H9 (cell line): ENCODE measurements at regions not wholly inside any gene's neighbourhood (a gene's known extent, or its start where the extent isn't known, plus 50 kb on each side); places are given as distances from the start of the nearest gene placed in this dataset.
A peak's percentile ranks its signal among the peaks of the same experiment; 100 is the strongest.

Experiments used
- DNase-seq: peaks from one replicate; pipeline ENCODE4 v3.0.0-alpha.2; 2017
- H2AFZ ChIP-seq: one replicate; pipeline ENCODE4 v1.6.1; 2013; ENCODE audit warnings: mild to moderate bottlenecking, low read length, control low read depth, moderate library complexity
- H2AK5ac ChIP-seq: 2 replicates; pipeline ENCODE4 v1.6.1; 2013; ENCODE audit warnings: low read length, control low read depth, mixed read lengths; ENCODE audit not compliant: insufficient read length
- H2BK120ac ChIP-seq: one replicate; pipeline ENCODE4 v1.6.1; 2013; ENCODE audit warnings: low read depth, mild to moderate bottlenecking, low read length, control low read depth, inconsistent platforms; ENCODE audit not compliant: poor library complexity, severe bottlenecking
- H2BK12ac ChIP-seq: 2 replicates; pipeline ENCODE4 v1.6.1; 2013; ENCODE audit warnings: low read length, control low read depth, mixed read lengths, low read depth; ENCODE audit not compliant: insufficient read length
- H2BK15ac ChIP-seq: 2 replicates; pipeline ENCODE4 v1.6.1; 2013; ENCODE audit warnings: low read depth, low read length, control low read depth
- H2BK20ac ChIP-seq: one replicate; pipeline ENCODE4 v1.6.1; 2013; ENCODE audit warnings: low read depth, mild to moderate bottlenecking, low read length, control low read depth, inconsistent platforms; ENCODE audit not compliant: poor library complexity, severe bottlenecking
- H2BK5ac ChIP-seq: 2 replicates; pipeline ENCODE4 v1.6.1; 2013; ENCODE audit warnings: low read length, control low read depth, mixed read lengths; ENCODE audit not compliant: insufficient read length
- H3K14ac ChIP-seq: 2 replicates; pipeline ENCODE4 v1.6.1; 2013; ENCODE audit warnings: low read length, control low read depth; ENCODE audit not compliant: insufficient read depth
- H3K18ac ChIP-seq: 2 replicates; pipeline ENCODE4 v1.6.1; 2013; ENCODE audit warnings: low read depth, mild to moderate bottlenecking, mixed read lengths, low read length, control low read depth; ENCODE audit not compliant: insufficient read length
- H3K23ac ChIP-seq: 2 replicates; pipeline ENCODE4 v1.6.1; 2013; ENCODE audit warnings: low read length, control low read depth, mixed read lengths, low read depth; ENCODE audit not compliant: insufficient read length
- H3K23me2 ChIP-seq: 2 replicates; pipeline ENCODE4 v1.6.1; 2013; ENCODE audit warnings: low read depth, mild to moderate bottlenecking, mixed read lengths, low read length, control low read depth; ENCODE audit not compliant: insufficient read length, poor library complexity, severe bottlenecking
- H3K27ac ChIP-seq: 2 replicates; pipeline ENCODE4 v1.5.1; 2013; ENCODE audit warnings: low read length, control low read depth, mixed read lengths, low read depth; ENCODE audit not compliant: insufficient read length
- H3K27me3 ChIP-seq: 2 replicates; pipeline ENCODE4 v1.6.1; 2013; ENCODE audit warnings: low read length, control low read depth, inconsistent platforms; ENCODE audit not compliant: insufficient read depth
- H3K4ac ChIP-seq: 2 replicates; pipeline ENCODE4 v1.6.1; 2013; ENCODE audit warnings: low read depth, mild to moderate bottlenecking, control low read depth, inconsistent platforms, low read length, moderate library complexity
- H3K4me1 ChIP-seq: 2 replicates; pipeline ENCODE4 v1.6.1; 2013; ENCODE audit warnings: low read length, control low read depth, inconsistent platforms; ENCODE audit not compliant: insufficient read depth
- H3K4me2 ChIP-seq: 2 replicates; pipeline ENCODE4 v1.6.1; 2013; ENCODE audit warnings: low read length, control low read depth, mixed read lengths; ENCODE audit not compliant: insufficient read length, insufficient read depth
- H3K56ac ChIP-seq: 2 replicates; pipeline ENCODE4 v1.6.1; 2013; ENCODE audit warnings: low read depth, mild to moderate bottlenecking, mixed read lengths, low read length, control low read depth; ENCODE audit not compliant: insufficient read length
- H3K79me1 ChIP-seq: 2 replicates; pipeline ENCODE4 v1.6.1; 2013; ENCODE audit warnings: low read depth, mild to moderate bottlenecking, moderate library complexity, low read length, control low read depth, inconsistent platforms; ENCODE audit not compliant: insufficient read depth, poor library complexity, severe bottlenecking
- H3K79me2 ChIP-seq: 2 replicates; pipeline ENCODE4 v1.6.1; 2013; ENCODE audit warnings: low read length, control low read depth, inconsistent platforms; ENCODE audit not compliant: insufficient read depth
- H3K9ac ChIP-seq: 2 replicates; pipeline ENCODE4 v1.6.1; 2013; ENCODE audit warnings: low read length, control low read depth, mixed read lengths; ENCODE audit not compliant: insufficient read length; ENCODE audit errors: extremely low read depth
- H3K9me3 ChIP-seq: one replicate; pipeline ENCODE4 v1.6.1; 2013; ENCODE audit warnings: low read depth, low read length, inconsistent platforms; ENCODE audit not compliant: control insufficient read depth
- H3T11ph ChIP-seq: one replicate; pipeline ENCODE4 v1.6.1; 2013; ENCODE audit warnings: mild to moderate bottlenecking, low read length, control low read depth, inconsistent platforms
- H4K20me1 ChIP-seq: one replicate; pipeline ENCODE4 v1.6.1; 2013; ENCODE audit not compliant: control insufficient read depth, insufficient read length, insufficient read depth
- H4K5ac ChIP-seq: 2 replicates; pipeline ENCODE4 v1.6.1; 2013; ENCODE audit warnings: low read depth, mild to moderate bottlenecking, mixed read lengths, low read length, control low read depth; ENCODE audit not compliant: insufficient read length
- H4K8ac ChIP-seq: replicated peaks from 2 replicates; pipeline ENCODE4 v1.6.1; 2013; ENCODE audit warnings: low read length, control low read depth, mixed read lengths, low read depth; ENCODE audit not compliant: insufficient read length
- H4K91ac ChIP-seq: 2 replicates; pipeline ENCODE4 v1.6.1; 2013; ENCODE audit warnings: low read depth, mild to moderate bottlenecking, moderate library complexity, mixed read lengths, low read length, control low read depth; ENCODE audit not compliant: insufficient read length
- H3K27ac Mint-ChIP-seq, 3 experiments: 2 replicates in 2 of 3; 3 replicates in 1 of 3; pipeline ENCODE4 v1.8.0; 2020 to 2021; ENCODE audit warnings: mixed read lengths in 3 of 3, mild to moderate bottlenecking in 1 of 3, moderate library complexity in 1 of 3
- H3K27me3 Mint-ChIP-seq: 2 replicates; pipeline ENCODE4 v1.8.0; 2021; ENCODE audit warnings: low read depth, mild to moderate bottlenecking, moderate library complexity, mixed read lengths
- H3K36me3 Mint-ChIP-seq, 3 experiments: 2 replicates in 2 of 3; 3 replicates in 1 of 3; pipeline ENCODE4 v1.8.0; 2020 to 2021; ENCODE audit warnings: low read depth in 3 of 3, mixed read lengths in 3 of 3; ENCODE audit not compliant: insufficient read depth in 1 of 3
- H3K4me1 Mint-ChIP-seq, 2 experiments: 2 replicates each; pipeline ENCODE4 v1.8.0; 2020; ENCODE audit warnings: mixed read lengths in 2 of 2
- H3K4me3 Mint-ChIP-seq, 2 experiments: 2 replicates in 1 of 2; 3 replicates in 1 of 2; pipeline ENCODE4 v1.8.0; 2020 to 2021; ENCODE audit warnings: mild to moderate bottlenecking in 2 of 2, mixed read lengths in 2 of 2, moderate library complexity in 1 of 2
- H3K9me3 Mint-ChIP-seq, 2 experiments: 2 replicates in 1 of 2; 3 replicates in 1 of 2; pipeline ENCODE4 v1.8.0; 2020; ENCODE audit warnings: mild to moderate bottlenecking in 2 of 2, mixed read lengths in 2 of 2, moderate library complexity in 1 of 2
- WGBS: extraction: QIAGEN DNeasy Blood & Tissue Kit; methylation state at CpG from one replicate; pipeline ENCODE4 v1.1.7; 2013; ENCODE audit warnings: missing lambda C conversion rate, low lambda C conversion rate, mixed read lengths; ENCODE audit not compliant: insufficient read length; ENCODE audit errors: extremely low coverage; 5-methylcytosine and 5-hydroxymethylcytosine counted together
- TF ChIP-seq, protein P1 (sequence below): fragments of 200-600 bp; sonication (generic); conservative IDR thresholded peaks from 3 replicates; pipeline ENCODE4 v1.8.0; 2021; ENCODE audit warnings: antibody characterized with exemption, mild to moderate bottlenecking

DNA sequence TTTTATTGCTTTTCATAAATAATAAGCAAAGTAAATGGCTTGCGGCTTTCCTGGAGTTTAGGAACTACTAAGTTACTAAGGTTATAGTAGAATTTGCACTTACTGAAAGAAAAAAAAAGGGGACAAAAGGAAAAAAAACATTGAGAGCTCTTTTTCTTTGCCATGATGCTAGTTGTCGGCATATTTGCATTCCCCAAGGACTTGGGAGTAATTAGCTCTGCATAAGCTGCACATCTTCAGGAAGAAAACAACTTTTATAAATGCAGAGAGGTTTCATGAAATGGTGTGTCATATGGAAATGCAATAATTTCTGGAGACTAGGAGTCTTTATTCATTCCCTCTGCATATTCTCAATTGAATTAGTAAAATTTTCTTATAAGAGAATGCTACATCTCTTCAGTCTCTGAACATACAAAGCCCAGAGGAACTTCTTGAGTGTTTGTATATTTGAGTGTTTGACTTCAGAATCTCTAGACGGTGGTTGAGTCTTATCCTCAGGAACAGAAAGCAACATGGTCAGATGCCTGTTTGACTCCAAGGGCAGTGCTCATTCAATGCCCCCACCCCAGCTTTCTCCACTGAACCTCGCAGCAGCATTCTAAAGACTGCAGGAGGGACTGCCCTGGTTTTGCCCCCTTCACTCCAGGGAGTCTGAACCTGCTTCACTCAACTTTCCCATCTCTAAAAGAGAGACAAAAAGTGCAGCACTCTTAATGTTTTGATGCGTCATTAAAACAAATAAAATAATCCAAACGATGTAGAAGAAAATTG, 158.9 kb upstream of the EEA1 start:
- H3K9ac ChIP-seq, result no peak overlapping the region
- no peaks in the 10 kb centered on the region for H3K79me1 ChIP-seq
- no peak overlapping the region for H4K5ac ChIP-seq
- H2BK20ac ChIP-seq, result no peak overlapping the region
- peaks cover 0 to 6% (median 1%) of the 10 kb centered on the region in 3 experiments for H3K36me3 Mint-ChIP-seq
- no peak overlapping the region for H3K23ac ChIP-seq
- H3K27ac ChIP-seq, result no peak overlapping the region
- no peak overlapping the region for H3K18ac ChIP-seq
- no peaks in the 10 kb centered on the region for H3K79me2 ChIP-seq
- H3T11ph ChIP-seq, result no peak overlapping the region
- H3K14ac ChIP-seq, result no peak overlapping the region
- no peak overlapping the region for H2AFZ ChIP-seq
- no peaks in the 10 kb centered on the region for H4K20me1 ChIP-seq
- no peak for DNase-seq
- no peak overlapping the region for H2BK12ac ChIP-seq
- H3K27me3 Mint-ChIP-seq, result no peaks in the 10 kb centered on the region; the same call in 1 of the 2 replicates
- TF ChIP-seq, protein P1, sequence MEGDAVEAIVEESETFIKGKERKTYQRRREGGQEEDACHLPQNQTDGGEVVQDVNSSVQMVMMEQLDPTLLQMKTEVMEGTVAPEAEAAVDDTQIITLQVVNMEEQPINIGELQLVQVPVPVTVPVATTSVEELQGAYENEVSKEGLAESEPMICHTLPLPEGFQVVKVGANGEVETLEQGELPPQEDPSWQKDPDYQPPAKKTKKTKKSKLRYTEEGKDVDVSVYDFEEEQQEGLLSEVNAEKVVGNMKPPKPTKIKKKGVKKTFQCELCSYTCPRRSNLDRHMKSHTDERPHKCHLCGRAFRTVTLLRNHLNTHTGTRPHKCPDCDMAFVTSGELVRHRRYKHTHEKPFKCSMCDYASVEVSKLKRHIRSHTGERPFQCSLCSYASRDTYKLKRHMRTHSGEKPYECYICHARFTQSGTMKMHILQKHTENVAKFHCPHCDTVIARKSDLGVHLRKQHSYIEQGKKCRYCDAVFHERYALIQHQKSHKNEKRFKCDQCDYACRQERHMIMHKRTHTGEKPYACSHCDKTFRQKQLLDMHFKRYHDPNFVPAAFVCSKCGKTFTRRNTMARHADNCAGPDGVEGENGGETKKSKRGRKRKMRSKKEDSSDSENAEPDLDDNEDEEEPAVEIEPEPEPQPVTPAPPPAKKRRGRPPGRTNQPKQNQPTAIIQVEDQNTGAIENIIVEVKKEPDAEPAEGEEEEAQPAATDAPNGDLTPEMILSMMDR, result no peak
- H3K4me3 Mint-ChIP-seq, result no peak overlapping the region
- no peaks in the 10 kb centered on the region for H3K23me2 ChIP-seq
- H3K9me3 Mint-ChIP-seq, result peaks cover 6 to 10% of the 10 kb centered on the region in 2 experiments; a peak in 4 of 5 replicates
- H3K27ac Mint-ChIP-seq, result peak overlapping the region in 1 of 3 experiments; percentile 78; a peak in 1 of 7 replicates
- H3K56ac ChIP-seq, result no peak overlapping the region
- no peak overlapping the region for H4K91ac ChIP-seq
- no peak overlapping the region for H2BK15ac ChIP-seq
- no peaks in the 10 kb centered on the region for H3K27me3 ChIP-seq
- no peak overlapping the region for H2BK120ac ChIP-seq
- H2AK5ac ChIP-seq, result no peak overlapping the region
- H3K9me3 ChIP-seq, result no peaks in the 10 kb centered on the region
- H3K4me1 Mint-ChIP-seq, result peaks cover 4 to 7% of the 10 kb centered on the region in 2 experiments
- H3K4me2 ChIP-seq, result no peak overlapping the region
- H3K4me1 ChIP-seq, result peaks cover 2% of the 10 kb centered on the region; the same call in 1 of the 2 replicates
- no peak overlapping the region for H4K8ac ChIP-seq
- no CpG with 5 or more reads among the region's 6 CpGs for WGBS
- no peak overlapping the region for H2BK5ac ChIP-seq
- H3K4ac ChIP-seq, result no peak overlapping the region
